ENCODE measurements at regions not wholly inside any gene's neighbourhood (a gene's known extent, or its start where the extent isn't known, plus 50 kb on each side); places are given as distances from the start of the nearest gene placed in this dataset.
"Not testable (repeated sequence)": the region's sequence is repeated elsewhere in the genome, so short reads cannot be mapped to it uniquely, and the experiment has no call there.

DNA sequence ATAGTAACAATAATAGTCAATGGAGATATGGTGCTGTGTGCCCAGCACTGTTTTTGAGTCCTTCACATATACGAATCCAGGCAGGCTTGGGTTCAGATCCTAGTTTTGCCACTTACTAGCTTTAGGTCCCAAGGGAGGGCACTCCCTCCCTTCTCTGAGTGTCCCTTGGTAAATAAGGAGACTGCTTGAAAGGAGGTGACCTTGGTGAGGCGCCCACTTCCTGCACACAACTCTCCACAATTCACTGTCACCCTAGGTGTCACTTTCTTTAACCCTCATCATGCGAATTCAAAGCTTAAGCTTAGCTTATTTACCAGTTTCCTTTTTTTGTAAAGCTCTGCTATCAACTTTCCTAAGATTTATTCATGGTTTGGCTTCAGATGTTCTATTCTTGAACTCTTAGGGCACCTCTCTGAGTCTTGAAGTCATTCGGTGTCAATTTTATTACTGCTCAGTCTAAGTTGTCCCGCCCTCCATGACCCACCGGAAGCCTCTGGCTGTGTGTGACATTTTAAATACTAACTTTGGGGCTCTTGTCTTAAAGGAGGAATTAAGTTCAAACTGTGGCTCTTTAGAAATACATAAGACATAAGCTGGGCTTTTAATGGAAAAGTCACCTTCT, 170.7 kb upstream of the ZNF618 start:
- DNase-seq (ENCODE audit: low spot score): no peak

DNA sequence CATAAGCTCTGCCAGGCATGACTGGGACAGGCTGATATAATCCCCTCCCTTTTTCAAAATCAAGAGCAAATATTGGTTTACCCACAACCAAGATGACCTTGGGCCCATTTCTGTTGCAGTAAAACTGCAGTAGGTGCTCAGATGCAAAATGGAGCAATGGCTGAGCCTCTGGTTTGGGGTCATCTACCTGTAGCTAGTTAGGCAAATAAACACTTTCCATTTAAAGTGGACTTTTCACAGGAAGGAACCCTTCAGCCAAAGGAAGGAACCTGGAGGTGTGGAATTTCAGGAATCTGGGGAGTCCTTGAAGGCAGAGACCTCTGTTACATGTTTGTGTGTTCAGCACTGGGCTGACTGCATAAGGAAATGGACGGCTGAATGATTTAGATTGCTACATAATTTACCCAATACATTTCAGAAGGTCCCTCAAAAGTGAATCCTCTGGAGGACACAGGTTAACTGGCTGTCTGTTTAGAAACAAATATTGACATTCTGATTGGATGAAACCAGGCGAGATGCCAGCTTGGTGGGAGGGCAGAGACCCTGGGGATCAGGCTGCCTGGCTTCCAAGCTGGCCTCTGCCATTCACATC, 170.1 kb upstream of the ZNF618 start:
- DNase-seq (ENCODE audit: low spot score): no peak

DNA sequence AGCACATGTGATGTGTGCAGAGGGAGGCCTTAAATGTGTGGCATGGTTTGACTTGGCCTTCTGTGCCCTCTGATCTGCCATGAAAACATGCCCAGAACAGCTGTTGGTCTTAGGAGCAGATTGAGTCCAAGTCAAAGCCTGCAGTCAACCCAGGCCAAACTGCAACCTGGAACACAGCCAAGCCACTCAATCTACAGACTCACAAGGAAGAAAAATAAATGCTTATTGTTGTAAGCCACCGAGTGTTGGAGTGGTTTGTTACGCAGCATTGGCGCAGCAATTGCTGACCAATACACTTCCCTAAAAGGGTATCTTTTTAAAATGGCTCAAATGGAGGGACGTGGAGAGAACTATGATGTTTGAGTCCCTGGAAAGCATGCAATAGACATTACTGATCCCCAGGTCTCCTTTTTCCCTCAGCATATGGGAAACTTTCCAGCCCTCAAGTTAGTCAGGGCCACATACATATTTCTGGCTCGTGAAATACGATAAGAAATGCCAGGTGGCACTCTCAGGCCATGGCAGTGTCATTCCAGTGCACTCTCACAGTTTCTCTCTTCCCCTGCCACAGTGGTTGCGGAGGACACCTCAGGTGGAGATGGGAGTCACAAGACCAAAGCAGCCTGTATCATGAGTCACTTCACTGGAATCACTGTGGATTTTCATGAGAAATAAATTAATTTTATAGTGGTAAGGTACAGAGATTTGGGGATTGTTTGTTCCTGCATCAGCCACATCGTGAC, 168.0 kb upstream of the ZNF618 start:
- DNase-seq (ENCODE audit: low spot score): no peak

DNA sequence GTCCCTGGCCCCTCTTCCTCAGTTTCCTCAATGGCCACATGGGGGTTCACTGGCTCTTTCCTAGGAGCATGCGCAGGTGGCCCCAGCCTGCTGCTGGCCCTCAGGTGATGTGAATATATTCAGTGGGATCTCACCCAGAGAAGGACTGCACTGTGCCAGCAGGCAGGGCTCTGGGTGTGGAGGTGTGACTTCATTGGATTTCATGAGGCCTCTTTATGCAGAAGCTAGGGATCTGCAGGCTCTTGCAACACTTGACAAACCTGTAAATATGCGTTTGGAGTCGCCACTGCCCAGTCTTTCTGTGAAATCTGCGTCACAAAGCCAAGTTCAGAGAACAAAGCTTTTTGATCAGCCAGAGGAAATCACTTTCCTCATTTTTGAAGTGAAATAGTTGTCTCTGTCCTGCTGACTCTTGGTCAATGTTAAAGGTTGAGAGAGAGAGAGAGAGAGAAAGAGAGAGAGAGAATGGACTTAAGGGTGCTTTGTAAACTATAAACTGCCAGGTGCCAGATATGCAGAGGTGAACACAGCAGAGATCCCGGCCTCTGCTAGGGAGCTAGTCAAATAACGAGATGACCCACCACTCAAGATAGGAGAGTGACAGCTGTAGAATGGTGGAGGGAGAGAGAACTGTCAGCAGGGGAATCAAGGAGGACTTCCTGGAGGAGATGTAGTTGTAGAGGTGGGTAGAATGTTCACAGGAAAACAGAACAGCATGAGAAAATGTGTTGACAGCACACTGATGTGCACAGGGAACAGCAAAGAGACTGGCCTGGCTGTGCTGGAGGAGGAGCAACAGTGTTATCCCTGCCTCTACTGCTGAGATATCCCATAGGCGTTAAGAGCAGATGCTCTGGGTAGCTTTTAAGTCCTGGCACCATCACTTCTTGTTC, 167.0 kb upstream of the ZNF618 start:
- DNase-seq (ENCODE audit: low spot score): no peak

DNA sequence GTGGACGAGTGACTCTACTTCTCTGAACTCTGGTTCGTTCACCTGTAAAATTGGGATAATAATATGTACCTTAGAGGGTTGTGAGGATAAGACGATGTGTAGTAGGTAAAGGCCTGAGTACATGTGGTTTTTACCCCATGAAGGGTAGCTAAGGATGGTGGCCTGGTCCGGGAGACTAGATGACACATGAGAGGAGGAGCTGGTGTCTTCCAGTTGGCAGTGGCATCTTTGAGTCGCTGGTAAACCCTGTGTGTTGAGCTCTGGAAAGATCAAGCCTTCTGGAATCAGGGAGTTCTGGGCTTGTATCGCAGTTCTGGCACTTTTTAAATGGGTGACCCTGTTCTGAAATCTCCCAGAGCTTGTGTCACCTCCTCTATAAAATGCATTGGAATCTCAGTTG, 166.4 kb upstream of the ZNF618 start:
- DNase-seq (ENCODE audit: low spot score): no peak

DNA sequence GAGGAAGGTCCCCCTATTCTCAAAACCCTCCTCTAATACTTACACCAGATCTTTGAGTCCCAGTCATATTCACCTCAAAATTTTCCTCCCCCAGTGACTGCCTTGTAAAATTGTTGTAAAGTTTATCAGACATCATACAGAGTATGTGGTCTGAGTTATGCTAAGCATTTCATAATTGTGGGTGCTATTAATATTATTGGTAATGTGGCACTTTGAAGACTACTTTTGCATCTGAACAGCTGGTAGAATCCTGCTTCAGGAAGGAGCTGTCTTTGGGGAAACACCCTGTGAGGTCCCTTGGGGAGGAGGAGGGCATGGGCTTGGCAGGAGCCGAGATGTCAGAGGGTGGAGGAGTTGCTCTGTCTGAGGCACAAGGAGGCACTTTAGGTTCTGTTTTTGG, 164.9 kb upstream of the ZNF618 start:
- DNase-seq (ENCODE audit: low spot score): no peak

DNA sequence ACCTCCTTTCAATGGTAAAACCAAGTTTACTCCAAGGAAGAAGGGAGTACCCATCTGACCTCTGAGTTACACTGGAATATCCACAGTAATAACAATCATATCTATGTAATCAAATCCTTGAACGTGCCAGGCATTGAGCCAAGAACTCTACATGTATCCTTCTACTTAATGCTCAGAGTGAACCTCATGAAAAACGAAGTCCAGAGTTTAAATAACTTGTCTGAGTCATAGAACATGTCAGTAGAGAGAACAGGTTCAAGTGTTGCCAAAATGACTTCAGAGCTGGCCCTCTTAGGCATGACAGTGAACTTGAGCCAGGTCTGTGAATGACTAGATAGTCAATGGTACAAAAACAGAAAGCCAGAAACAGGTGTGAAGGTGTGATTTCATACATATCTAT, 164.1 kb upstream of the ZNF618 start:
- DNase-seq (ENCODE audit: low spot score): no peak

DNA sequence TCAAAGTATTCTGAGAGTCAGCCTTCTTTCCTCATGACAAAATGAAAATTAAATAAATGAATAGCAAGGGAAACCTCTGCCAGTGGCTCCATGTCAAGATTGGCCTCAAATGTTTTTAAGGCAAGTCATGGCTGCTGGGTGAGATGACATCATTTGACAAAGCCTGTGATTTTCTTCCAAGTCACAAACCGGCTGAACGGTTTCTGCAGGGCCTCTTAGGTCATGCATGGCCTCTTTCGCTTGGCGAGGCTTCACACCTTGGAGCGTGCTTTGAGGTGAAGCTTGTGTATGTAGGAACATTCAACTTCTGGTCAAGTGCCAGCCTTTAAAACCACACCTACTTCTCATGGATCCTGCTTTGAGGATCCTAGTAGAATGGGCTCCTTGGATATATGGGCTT, 161.0 kb upstream of the ZNF618 start:
- no peak for DNase-seq (ENCODE audit: low spot score)

DNA sequence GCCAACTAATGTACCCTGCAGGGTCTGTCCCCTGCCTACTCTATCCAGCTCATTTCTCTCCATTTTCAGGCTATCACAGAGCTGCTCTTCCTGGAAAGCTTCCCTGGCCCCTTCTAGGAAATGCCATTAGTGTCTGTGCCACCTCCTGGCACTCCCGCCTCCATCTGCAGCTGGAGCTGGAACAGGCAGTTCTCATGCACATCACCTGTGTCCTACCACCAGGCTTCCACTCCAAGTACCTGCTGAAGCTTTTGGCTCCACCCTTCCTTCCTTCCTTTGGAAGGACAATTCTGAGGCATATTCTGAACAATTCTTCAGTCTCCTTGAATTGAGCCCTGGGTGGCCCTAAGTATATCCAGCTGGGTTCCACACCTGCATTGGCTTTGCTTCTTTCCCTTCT, 156.2 kb upstream of the ZNF618 start:
- DNase-seq (ENCODE audit: low spot score): no peak

DNA sequence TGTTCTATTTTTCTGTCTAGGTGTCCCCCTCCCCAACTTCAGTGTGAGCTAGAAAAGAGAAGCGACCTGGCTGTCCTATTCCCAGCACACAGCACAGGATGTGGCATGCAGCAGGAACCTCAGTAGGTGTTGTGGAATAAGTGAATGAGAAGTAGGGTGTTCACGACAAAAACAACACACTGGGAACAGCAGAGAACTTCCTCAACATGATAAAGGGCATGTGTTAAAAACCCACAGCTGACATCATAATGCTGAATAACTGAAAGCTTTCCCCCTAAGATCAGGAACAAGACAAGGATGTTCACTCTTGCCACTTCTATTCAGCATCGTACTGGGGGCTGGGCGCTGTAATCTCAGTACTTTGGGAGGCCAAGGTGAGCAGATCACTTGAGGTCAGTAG, 155.6 kb upstream of the ZNF618 start:
- no peak for DNase-seq (ENCODE audit: low spot score)

DNA sequence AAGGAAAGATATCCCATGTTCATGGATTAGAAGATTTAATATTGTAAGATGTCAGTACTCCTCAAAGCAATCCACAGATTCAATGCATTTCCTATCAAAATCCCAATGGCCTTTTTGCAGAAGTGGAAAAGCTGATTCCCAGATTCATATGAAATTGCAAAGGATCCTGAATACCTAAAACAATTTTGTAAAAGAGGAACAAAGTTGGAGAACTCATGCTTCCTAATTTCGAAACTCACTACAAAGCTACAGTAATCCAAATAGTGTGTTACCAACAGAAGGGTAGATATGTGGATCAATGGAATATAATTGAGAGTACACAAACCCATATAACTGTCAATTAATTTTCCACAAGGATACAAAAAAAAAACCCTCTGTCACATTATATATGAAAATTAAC, 154.3 kb upstream of the ZNF618 start:
- DNase-seq (ENCODE audit: low spot score): no peak

DNA sequence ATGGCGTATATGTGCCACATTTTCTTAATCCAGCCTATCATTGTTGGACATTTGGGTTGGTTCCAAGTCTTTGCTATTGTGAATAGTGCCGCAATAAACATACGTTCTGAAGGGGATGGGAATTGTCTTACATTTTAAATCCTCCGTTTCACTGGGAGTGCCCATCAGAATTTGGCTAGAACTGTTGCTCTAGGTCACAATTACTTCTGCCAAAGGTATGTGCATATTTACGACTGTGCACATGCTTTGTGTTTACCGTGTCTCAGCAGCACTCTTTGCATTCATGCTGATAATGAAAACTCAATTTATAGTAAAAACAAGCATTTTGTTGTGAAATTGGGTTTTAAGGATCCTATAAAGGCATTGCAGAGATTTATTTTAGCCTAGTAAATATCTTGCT, 151.9 kb upstream of the ZNF618 start:
- DNase-seq (ENCODE audit: low spot score): no peak

DNA sequence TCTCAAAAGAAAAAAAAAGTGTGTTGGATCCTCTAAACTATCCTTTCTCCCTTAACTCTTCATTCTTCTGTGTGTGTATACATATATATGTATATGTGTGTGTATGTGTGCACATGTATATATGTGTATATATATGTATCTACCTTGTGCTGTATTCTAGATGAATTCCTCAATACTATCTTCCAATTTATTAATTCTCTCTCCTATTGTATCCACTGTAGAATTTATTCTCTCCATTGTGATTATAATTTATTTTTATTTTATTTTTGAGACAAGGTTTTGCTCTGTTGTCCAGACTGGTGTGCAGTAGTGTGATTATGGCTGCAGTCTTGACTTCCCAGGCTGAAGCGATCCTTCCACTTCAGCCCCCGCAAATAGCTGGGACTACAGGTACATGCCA, 147.1 kb upstream of the ZNF618 start:
- no peak for DNase-seq (ENCODE audit: low spot score)

DNA sequence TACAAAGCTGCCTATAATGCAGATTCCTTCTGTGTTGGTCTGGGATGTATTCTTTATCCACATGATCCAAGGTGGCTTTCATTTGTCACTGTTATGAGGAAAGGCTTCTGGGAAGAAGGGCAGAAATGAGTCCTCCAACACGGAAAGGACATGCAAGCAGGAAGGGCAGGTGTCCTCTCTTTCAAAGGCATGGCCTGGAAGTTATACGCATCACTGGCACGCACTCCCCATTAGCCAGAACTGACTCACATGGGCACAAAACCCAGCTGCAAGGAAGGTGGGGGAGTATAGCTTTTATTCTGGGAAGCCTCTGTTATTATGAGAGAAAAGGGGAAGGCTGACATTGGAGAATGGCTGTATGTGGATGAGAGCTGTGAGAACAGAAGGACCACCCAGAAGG, 141.3 kb upstream of the ZNF618 start:
- DNase-seq (ENCODE audit: low spot score): no peak

DNA sequence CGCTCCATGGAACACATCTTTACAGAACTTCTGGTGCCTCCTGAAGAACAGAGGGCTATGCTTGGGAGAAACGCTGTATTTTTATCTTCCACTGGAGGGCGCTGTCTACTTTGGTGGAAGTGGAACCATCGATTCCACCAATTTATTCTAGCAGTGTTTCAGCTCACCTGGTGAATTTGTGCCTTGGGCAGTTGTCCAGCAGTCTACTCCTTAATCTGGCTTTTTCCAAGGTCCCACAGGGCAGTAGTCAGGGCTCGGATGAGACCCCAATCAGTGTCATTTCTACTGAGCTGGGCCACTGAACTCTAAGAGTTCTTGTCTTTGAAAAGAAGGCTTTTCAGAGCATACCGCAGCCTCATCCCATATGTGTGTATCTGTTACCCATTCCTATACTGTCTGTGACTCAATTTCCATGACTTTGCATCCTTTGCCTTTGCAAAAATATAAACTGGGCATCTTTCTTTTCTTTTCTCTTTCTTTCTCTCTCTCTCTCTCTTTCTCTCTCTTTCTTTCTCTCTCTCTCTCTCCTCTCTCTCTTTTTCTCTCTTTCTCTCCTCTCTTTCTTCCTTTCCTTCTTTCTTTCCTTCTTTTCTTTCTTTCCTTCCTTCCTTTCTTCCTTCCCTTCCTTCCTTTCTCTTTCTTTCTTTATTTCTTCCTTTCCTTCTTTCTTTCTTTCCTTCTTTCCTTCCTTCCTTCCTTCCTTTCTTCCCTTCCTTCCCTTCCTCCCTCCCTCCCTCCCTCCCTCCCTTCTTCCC, 138.4 kb upstream of the ZNF618 start:
- DNase-seq (ENCODE audit: low spot score): peak; percentile 8

DNA sequence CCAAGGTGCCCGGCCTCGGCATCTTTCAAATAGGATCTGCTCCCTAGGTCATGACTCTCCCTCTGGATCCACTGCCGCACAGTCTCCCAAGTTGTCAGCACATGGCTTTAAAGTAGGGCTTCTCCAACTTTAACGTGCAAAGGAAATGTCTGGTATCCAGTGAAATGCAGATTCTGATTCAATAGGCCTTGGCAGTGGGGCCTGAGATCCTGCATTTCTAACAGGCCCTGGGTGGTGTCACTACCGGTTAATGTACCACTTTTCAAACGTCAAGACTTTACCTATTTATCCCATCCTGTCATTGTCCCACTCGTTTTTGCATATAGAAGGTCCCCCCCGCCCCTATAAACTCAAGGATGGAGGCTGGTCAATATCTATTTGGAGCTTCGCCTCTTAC, 137.6 kb upstream of the ZNF618 start:
- DNase-seq (ENCODE audit: low spot score): no peak

DNA sequence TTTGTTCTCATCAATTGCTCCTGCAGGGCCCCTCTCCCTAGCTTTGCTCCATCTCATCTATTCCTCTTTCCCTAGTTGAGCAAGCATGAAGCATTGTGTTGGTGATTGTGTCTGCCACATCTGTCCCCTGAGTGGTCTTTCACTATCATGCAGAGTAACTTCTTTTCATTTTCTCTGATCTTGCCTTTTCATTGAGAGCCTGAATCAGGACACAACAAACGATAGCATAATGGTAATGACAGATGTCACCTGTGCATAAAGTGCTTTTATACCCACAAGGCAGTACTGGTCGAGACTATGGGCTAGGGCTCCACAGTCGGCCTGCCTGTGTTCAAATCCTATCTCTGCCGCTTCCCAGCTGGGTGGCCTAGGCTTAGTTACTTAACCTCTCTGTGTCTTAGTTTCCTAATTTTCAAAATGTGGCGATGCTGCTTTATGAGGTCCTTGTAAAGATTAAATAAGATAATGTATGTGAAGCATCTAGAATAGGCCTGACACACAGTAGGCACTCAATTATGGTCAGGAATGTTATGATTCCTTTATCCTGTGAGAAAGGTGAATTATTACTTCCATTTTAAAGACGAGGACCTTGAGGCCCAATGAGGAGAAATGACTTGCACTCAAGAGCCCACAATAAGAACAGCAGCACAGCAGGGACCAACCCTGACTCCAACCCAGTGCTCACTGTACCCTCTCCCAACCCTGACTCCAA, 137.1 kb upstream of the ZNF618 start:
- no peak for DNase-seq (ENCODE audit: low spot score)

DNA sequence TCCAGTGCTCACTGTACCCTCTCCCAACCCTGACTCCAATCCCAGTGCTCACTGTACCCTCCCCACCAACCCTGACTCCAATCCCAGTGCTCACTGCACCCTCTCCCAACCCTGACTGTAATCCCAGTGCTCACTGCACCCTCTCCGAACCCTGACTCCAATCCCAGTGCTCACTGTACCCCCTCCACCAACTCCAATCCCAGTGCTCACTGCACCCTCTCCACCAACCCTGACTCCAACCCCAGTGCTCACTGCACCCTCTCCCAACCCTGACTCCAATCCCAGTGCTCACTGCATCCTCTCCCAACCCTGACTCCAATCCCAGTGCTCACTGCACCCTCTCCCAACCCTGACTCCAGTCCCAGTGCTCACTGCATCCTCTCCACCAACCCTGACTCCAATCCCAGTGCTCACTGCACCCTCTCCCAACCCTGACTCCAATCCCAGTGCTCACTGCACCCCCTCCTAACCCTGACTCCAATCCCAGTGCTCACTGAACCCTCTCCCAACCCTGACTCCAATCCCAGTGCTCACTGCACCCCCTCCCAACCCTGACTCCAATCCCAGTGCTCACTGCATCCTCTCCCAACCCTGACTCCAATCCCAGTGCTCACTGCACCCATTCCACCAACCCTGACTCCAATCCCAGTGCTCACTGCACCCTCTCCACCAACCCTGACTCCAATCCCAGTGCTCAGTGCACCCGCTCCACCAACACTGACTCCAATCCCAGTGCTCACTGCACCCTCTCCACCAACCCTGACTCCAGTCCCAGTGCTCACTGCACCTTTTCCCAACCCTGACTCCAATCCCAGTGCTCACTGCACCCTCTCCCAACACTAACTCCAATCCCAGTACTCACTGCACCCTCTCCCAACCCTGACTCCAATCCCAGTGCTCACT, 136.3 kb upstream of the ZNF618 start:
- not testable (repeated sequence) for DNase-seq (ENCODE audit: low spot score)

DNA sequence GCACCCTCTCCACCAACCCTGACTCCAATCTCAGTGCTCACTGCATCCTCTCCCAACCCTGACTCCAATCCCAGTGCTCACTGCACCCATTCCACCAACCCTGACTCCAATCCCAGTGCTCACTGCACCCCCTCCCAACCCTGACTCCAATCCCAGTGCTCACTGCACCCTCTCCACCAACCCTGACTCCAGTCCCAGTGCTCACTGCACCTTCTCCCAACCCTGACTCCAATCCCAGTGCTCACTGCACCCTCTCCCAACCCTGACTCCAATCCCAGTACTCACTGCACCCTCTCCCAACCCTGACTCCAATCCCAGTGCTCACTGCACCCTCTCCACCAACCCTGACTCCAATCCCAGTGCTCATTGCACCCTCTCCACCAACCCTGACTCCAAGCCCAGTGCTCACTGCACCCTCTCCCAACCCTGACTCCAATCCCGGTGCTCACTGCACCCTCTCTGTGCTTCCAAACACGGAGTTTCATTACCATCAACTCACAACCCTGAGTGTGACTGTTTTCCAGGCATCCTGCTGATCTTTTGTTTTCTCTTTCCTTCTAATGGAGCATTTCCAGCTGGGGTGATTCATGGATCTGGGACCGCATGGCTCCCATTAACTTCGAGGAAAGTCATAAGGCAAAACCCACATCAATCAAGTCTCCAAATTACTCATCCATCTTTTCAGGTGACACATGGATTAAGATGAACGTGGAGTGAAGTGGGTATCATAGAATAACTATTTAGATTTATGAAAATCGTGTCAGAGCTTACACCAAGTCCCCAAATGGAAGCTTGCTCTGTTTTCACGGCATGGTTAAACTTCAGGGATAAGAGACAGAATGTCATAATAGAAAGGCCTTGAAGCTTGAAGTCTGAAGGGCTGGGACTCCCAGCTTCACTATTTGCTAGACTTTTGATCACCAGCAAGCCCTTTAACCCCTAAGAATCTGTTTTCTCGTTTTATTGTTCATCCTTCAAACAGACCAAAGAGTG, 135.3 kb upstream of the ZNF618 start:
- DNase-seq (ENCODE audit: low spot score): not testable (repeated sequence)
